HEK293T (cell line): ENCODE measurements at regions not wholly inside any gene's neighbourhood (a gene's known extent, or its start where the extent isn't known, plus 50 kb on each side); places are given as distances from the start of the nearest gene placed in this dataset.

Experiments
- CTCF ChIA-PET: fragments of 350-600 bp; formaldehyde crosslinking; extraction: SDS; loops from one replicate; lab custom pipeline; 2021; ENCODE audit warnings: antibody characterized with exemption, inconsistent platforms; lab: Yijun Ruan, JAX
- POLR2A ChIA-PET: fragments of 350-600 bp; formaldehyde crosslinking; extraction: SDS; loops from one replicate; lab custom pipeline; 2020; ENCODE audit warnings: antibody characterized with exemption, inconsistent platforms; lab: Yijun Ruan, JAX
- DNase-seq: peaks from one replicate; pipeline ENCODE4 v3.0.0; 2012; ENCODE audit warnings: mixed read lengths; ENCODE audit errors: extremely low spot score
- ARNT ChIP-seq: fragments of 450-650 bp; IDR thresholded peaks from 2 replicates; pipeline ENCODE4 v1.6.1; 2017; ENCODE audit warnings: mild to moderate bottlenecking
- BHLHE40 ChIP-seq: fragments of 450-650 bp; IDR thresholded peaks from 2 replicates; pipeline ENCODE4 v1.6.1; 2016; ENCODE audit warnings: mild to moderate bottlenecking, moderate library complexity, borderline replicate concordance
- CTBP1 ChIP-seq: fragments of 450-650 bp; IDR thresholded peaks from 2 replicates; pipeline ENCODE4 v1.6.1; 2016; ENCODE audit warnings: borderline replicate concordance
- ELF4 ChIP-seq: fragments of 450-650 bp; IDR thresholded peaks from 2 replicates; pipeline ENCODE4 v1.6.1; 2017; ENCODE audit warnings: antibody characterized with exemption
- FOXA1 ChIP-seq: fragments of 450-650 bp; IDR thresholded peaks from 2 replicates; pipeline ENCODE4 v1.6.1; 2016; ENCODE audit warnings: mild to moderate bottlenecking
- FOXK2 ChIP-seq: fragments of 450-650 bp; IDR thresholded peaks from 2 replicates; pipeline ENCODE4 v1.6.1; 2016; ENCODE audit warnings: mild to moderate bottlenecking
- FOXM1 ChIP-seq: fragments of 450-650 bp; IDR thresholded peaks from 2 replicates; pipeline ENCODE4 v1.6.1; 2017; ENCODE audit warnings: mild to moderate bottlenecking, borderline replicate concordance
- HDGF ChIP-seq: fragments of 450-650 bp; IDR thresholded peaks from 2 replicates; pipeline ENCODE4 v1.6.1; 2017; ENCODE audit warnings: antibody characterized with exemption, borderline replicate concordance
- L3MBTL2 ChIP-seq: fragments of 450-650 bp; conservative IDR thresholded peaks from 2 replicates; pipeline ENCODE4 v1.6.1; 2016; ENCODE audit warnings: mild to moderate bottlenecking
- LEF1 ChIP-seq: fragments of 450-650 bp; IDR thresholded peaks from 2 replicates; pipeline ENCODE4 v1.6.1; 2017; ENCODE audit warnings: mild to moderate bottlenecking, borderline replicate concordance
- NFRKB ChIP-seq: fragments of 450-650 bp; IDR thresholded peaks from 2 replicates; pipeline ENCODE4 v1.6.1; 2016; ENCODE audit warnings: mild to moderate bottlenecking, moderate library complexity
- PKNOX1 ChIP-seq: fragments of 450-650 bp; IDR thresholded peaks from 2 replicates; pipeline ENCODE4 v1.6.1; 2016
- SP1 ChIP-seq: fragments of 450-650 bp; IDR thresholded peaks from 2 replicates; pipeline ENCODE4 v1.6.1; 2017
- SUZ12 ChIP-seq: fragments of 450-650 bp; IDR thresholded peaks from 2 replicates; pipeline ENCODE4 v1.6.1; 2016; ENCODE audit warnings: mild to moderate bottlenecking
- TARDBP ChIP-seq: fragments of 450-650 bp; IDR thresholded peaks from 2 replicates; pipeline ENCODE4 v1.6.1; 2016
- ZNF384 ChIP-seq: fragments of 450-650 bp; IDR thresholded peaks from 2 replicates; pipeline ENCODE4 v1.6.1; 2016

GRCh38 chr18:64539847-64540246 is 391.0 kb upstream of the LINC00305 start:
- ChIA-PET POLR2A (no interaction called here), CTCF (no interaction called here)
- TF ChIP-seq FOXM1 (no peak), ARNT (no peak), ZNF384 (no peak), SP1 (no peak), HDGF (no peak), NFRKB (no peak), L3MBTL2 (no peak), PKNOX1 (no peak), FOXA1 (no peak), CTBP1 (no peak), SUZ12 (no peak), TARDBP (no peak), LEF1 (no peak), ELF4 (no peak)
- DNase-seq, result no peak

GRCh38 chr18:64528646-64529045 is 379.8 kb upstream of the LINC00305 start:
- CTCF ChIA-PET, result no interaction called here
- POLR2A ChIA-PET, result no interaction called here
- DNase-seq, result no peak
- TF ChIP-seq ARNT (no peak), L3MBTL2 (no peak), ZNF384 (no peak), TARDBP (no peak), NFRKB (no peak), HDGF (no peak), FOXK2 (no peak), CTBP1 (no peak), PKNOX1 (no peak)

GRCh38 chr18:64519201-64519600 is 370.3 kb upstream of the LINC00305 start:
- ChIA-PET POLR2A (no interaction called here), CTCF (interaction anchor here (0.6 kb wide), 1 partner anchor 846 kb away, joined by 6 read pairs; no protein-coding TSS in a partner anchor)
- no peak for TF ChIP-seq PKNOX1
- TF ChIP-seq ZNF384, result no peak
- no peak for TF ChIP-seq SUZ12
- no peak for TF ChIP-seq FOXA1
- no peak for DNase-seq

- CTCF ChIA-PET, result no interaction called here
Observed at GRCh38 chr18:64518191-64518590, 369.3 kb upstream of the LINC00305 start.

DNA sequence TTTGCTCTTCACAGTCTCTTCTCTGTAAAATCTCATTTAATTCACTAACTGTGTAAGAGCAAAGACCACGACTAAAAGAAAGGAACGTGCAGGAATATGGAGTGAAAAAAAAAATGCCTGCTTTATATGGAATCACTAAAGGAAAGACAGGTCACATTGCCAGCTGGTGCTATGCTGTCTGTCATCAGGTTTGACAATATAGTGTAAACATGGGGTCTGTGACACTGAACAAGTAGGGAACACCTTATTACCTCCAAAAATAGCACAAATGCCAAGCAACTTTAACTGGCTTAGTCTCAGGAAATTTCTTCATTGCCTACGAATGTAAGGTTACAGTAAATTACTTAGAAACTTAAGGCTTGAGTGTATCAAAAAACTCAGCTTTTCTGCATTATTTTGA is 364.5 kb upstream of the LINC00305 start:
- POLR2A ChIA-PET, result no interaction called here
- TF ChIP-seq ELF4 (no peak), ZNF384 (no peak), CTBP1 (no peak), SP1 (no peak), BHLHE40 (no peak), SUZ12 (no peak), FOXK2 (no peak), TARDBP (no peak), FOXM1 (no peak)
- CTCF ChIA-PET, result no interaction called here
- DNase-seq, result no peak

More at GRCh38 chr18:64518191-64518590, 369.3 kb upstream of the LINC00305 start:
- no peak for DNase-seq
- TF ChIP-seq ARNT (no peak), NFRKB (no peak), BHLHE40 (no peak), FOXA1 (no peak), L3MBTL2 (no peak), HDGF (no peak), TARDBP (no peak), CTBP1 (no peak), ELF4 (no peak), FOXK2 (no peak), SUZ12 (no peak), PKNOX1 (no peak), SP1 (no peak), ZNF384 (no peak), FOXM1 (no peak), LEF1 (no peak)
- POLR2A ChIA-PET, result no interaction called here

DNA sequence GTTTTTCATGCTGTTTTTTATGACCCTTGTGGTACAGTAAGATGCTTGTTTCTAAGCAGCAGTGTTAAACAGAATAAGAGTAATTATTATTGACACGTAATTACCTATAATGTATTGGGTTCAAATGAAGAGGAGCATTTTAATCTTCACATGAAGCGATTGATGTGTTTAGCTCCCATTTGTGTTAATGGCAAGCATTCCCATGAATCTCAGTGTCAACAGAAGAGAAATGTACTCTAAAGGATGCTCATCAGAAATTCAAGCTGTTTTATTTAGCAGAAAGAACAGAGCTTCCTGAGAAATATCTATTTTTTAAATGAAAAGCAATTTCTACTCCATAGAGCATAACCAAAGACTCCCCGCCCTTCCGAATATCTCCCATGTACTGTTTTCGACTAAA is 341.3 kb upstream of the LINC00305 start:
- CTCF ChIA-PET, result no interaction called here
- POLR2A ChIA-PET, result no interaction called here
- no peak for DNase-seq
- TF ChIP-seq FOXA1 (no peak), HDGF (no peak), SP1 (no peak), FOXK2 (no peak), PKNOX1 (no peak), NFRKB (no peak), CTBP1 (no peak), L3MBTL2 (no peak), ELF4 (no peak), LEF1 (no peak), TARDBP (no peak), ARNT (no peak)
